ENCODE measurements at regions not wholly inside any gene's neighbourhood (a gene's known extent, or its start where the extent isn't known, plus 50 kb on each side); places are given as distances from the start of the nearest gene placed in this dataset.

DNA sequence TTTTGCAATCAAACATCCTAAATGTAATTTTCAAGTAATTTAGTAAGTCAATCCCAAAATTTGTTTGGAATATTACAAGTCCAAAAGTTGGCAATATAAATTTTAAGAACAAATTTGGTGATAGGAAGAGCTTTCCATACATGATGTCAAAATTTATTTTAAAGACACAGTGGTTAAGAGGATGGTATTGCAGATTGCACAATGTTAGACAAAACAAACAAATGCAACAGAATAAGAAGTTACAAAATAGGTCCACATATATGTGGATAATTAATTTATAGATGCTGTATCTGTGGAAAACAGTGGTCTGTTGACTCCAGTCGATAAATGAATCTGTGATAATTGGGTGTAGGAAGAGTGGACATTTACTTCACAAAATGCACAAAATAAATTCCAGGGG is 358.5 kb downstream of the PCDH7 start:
- TF ChIP-seq GATA3 (IDR thresholded peaks at IDR 0.05; ENCODE audit: low read depth, low read length) (no peak), GATA2 (IDR thresholded peaks at IDR 0.05; ENCODE audit: low read depth, low read length) (no peak)

Data from SH-SY5Y (cell line).